ENCODE measurements at regions not wholly inside any gene's neighbourhood (a gene's known extent, or its start where the extent isn't known, plus 50 kb on each side); places are given as distances from the start of the nearest gene placed in this dataset.

GRCh38 chrX:69260169-69260568 is 94.9 kb upstream of the PJA1 start:
- TF ChIP-seq MAX (IDR thresholded peaks at IDR 0.05) (no peak), CTCF (IDR thresholded peaks at IDR 0.05 in 2 of 3, conservative IDR thresholded peaks at IDR 0.05 in 1 of 3; ENCODE audit: borderline replicate concordance in 1 of 3, insufficient read depth in 1 of 3, low read depth in 2 of 3, low read length in 2 of 3) (no peak), EZH2 (IDR thresholded peaks at IDR 0.05) (no peak), POLR2AphosphoS5 (IDR thresholded peaks at IDR 0.05; ENCODE audit: low read depth, low read length) (no peak), ZFX (IDR thresholded peaks at IDR 0.05) (no peak), SRF (IDR thresholded peaks at IDR 0.05; ENCODE audit: low read depth) (no peak)
- TF ChIP-seq, protein P1, sequence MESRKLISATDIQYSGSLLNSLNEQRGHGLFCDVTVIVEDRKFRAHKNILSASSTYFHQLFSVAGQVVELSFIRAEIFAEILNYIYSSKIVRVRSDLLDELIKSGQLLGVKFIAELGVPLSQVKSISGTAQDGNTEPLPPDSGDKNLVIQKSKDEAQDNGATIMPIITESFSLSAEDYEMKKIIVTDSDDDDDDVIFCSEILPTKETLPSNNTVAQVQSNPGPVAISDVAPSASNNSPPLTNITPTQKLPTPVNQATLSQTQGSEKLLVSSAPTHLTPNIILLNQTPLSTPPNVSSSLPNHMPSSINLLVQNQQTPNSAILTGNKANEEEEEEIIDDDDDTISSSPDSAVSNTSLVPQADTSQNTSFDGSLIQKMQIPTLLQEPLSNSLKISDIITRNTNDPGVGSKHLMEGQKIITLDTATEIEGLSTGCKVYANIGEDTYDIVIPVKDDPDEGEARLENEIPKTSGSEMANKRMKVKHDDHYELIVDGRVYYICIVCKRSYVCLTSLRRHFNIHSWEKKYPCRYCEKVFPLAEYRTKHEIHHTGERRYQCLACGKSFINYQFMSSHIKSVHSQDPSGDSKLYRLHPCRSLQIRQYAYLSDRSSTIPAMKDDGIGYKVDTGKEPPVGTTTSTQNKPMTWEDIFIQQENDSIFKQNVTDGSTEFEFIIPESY (IDR thresholded peaks at IDR 0.05; ENCODE audit: extremely low read depth, insufficient replicate concordance, low read length) = no peak
